Endodermal cell (in vitro differentiated cells): ENCODE measurements at regions not wholly inside any gene's neighbourhood (a gene's known extent, or its start where the extent isn't known, plus 50 kb on each side); places are given as distances from the start of the nearest gene placed in this dataset.

Source experiments
- DNase-seq: peaks from one replicate; pipeline ENCODE4 v3.0.0-alpha.2; 2017
- H3K27ac ChIP-seq: 2 replicates; pipeline ENCODE4 v1.5.1; 2013; ENCODE audit warnings: mild to moderate bottlenecking, low read depth, low read length, moderate library complexity
- H3K27me3 ChIP-seq: 2 replicates; pipeline ENCODE4 v1.6.1; 2013; ENCODE audit warnings: mild to moderate bottlenecking, low read length, moderate library complexity; ENCODE audit not compliant: insufficient read depth, control insufficient read depth, poor library complexity, severe bottlenecking
- H3K36me3 ChIP-seq: 2 replicates; pipeline ENCODE4 v1.7.0; 2013; ENCODE audit warnings: mild to moderate bottlenecking, low read length, moderate library complexity; ENCODE audit not compliant: control insufficient read depth, insufficient read depth
- H3K4me1 ChIP-seq: one replicate; pipeline ENCODE4 v1.7.0; 2013; ENCODE audit warnings: low read length; ENCODE audit not compliant: control insufficient read depth, insufficient read depth
- H3K4me3 ChIP-seq: 2 replicates; pipeline ENCODE4 v1.5.1; 2013; ENCODE audit warnings: mild to moderate bottlenecking, low read length, moderate library complexity
- H3K9ac ChIP-seq: 2 replicates; pipeline ENCODE4 v1.6.1; 2013; ENCODE audit warnings: mild to moderate bottlenecking, low read length, moderate library complexity; ENCODE audit not compliant: poor library complexity, severe bottlenecking; ENCODE audit errors: extremely low read depth
- H3K9me3 ChIP-seq: 2 replicates; pipeline ENCODE4 v1.6.1; 2013; ENCODE audit warnings: mild to moderate bottlenecking, low read length, moderate library complexity; ENCODE audit not compliant: control insufficient read depth
- H3K27ac Mint-ChIP-seq: 2 replicates; pipeline ENCODE4 v1.8.0; 2020; ENCODE audit warnings: mixed read lengths
- H3K27me3 Mint-ChIP-seq: 2 replicates; pipeline ENCODE4 v1.8.0; 2021; ENCODE audit warnings: mild to moderate bottlenecking, mixed read lengths; ENCODE audit not compliant: insufficient read depth
- H3K36me3 Mint-ChIP-seq: 2 replicates; pipeline ENCODE4 v1.8.0; 2020; ENCODE audit warnings: low read depth, mixed read lengths
- H3K4me1 Mint-ChIP-seq: 2 replicates; pipeline ENCODE4 v1.8.0; 2020; ENCODE audit warnings: mixed read lengths
- H3K4me3 Mint-ChIP-seq: 2 replicates; pipeline ENCODE4 v1.8.0; 2020; ENCODE audit warnings: mild to moderate bottlenecking, moderate library complexity, mixed read lengths
- H3K9me3 Mint-ChIP-seq: 2 replicates; pipeline ENCODE4 v1.8.0; 2020; ENCODE audit warnings: mild to moderate bottlenecking, mixed read lengths
- WGBS, 2 experiments: methylation state at CpG; one replicate each; pipeline versions ENCODE4 v1.1.5 to v1.1.7; 2013; ENCODE audit warnings: missing lambda C conversion rate in 2 of 2, mixed read lengths in 1 of 2; ENCODE audit not compliant: insufficient coverage in 1 of 2, insufficient read length in 1 of 2; 5-methylcytosine and 5-hydroxymethylcytosine counted together
- TF ChIP-seq, protein P1 (sequence below): fragments of 200-600 bp; sonication (generic); conservative IDR thresholded peaks from 2 replicates; pipeline ENCODE4 v1.5.0; 2021; ENCODE audit warnings: antibody characterized with exemption, mild to moderate bottlenecking

DNA sequence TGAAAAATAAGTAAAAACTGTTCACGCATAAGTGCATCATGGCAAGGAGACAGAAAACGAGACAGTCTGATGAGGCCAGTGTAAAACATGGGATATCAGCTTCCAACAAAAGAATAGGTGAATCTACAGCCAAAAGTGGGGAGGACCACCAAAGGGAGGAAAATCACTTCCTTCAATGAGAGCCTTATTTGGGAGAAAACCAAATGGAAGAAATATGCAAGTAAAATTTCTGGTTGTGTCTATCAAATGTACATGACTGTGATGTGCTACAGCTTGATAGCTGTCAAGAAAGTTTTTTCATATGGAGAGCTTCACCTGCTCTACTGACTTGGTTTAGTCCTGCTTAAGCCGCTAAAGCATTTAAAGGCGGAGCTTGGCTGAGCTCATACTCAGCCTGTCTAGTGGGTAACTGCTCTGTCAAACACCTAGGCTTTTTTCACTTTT lies 66.2 kb downstream of the MAGEA1 start:
- Mint-ChIP-seq H3K9me3 (peaks cover 29% of the 10 kb centered on the region), H3K27ac (peak overlapping the region; percentile 96), H3K4me1 (peaks cover 7% of the 10 kb centered on the region), H3K4me3 (peak overlapping the region; percentile 34), H3K36me3 (no peaks in the 10 kb centered on the region), H3K27me3 (no peaks in the 10 kb centered on the region)
- Histone ChIP-seq H3K9ac (peak overlapping the region; percentile 79), H3K4me1 (no peaks in the 10 kb centered on the region), H3K36me3 (no peaks in the 10 kb centered on the region), H3K4me3 (peak overlapping the region; percentile 71), H3K27ac (peak overlapping the region; percentile 87), H3K9me3 (no peaks in the 10 kb centered on the region), H3K27me3 (no peaks in the 10 kb centered on the region)
- DNase-seq: peak; percentile 51
- TF ChIP-seq, protein P1, sequence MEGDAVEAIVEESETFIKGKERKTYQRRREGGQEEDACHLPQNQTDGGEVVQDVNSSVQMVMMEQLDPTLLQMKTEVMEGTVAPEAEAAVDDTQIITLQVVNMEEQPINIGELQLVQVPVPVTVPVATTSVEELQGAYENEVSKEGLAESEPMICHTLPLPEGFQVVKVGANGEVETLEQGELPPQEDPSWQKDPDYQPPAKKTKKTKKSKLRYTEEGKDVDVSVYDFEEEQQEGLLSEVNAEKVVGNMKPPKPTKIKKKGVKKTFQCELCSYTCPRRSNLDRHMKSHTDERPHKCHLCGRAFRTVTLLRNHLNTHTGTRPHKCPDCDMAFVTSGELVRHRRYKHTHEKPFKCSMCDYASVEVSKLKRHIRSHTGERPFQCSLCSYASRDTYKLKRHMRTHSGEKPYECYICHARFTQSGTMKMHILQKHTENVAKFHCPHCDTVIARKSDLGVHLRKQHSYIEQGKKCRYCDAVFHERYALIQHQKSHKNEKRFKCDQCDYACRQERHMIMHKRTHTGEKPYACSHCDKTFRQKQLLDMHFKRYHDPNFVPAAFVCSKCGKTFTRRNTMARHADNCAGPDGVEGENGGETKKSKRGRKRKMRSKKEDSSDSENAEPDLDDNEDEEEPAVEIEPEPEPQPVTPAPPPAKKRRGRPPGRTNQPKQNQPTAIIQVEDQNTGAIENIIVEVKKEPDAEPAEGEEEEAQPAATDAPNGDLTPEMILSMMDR: no peak
- 0 to 5% methylated on average over 2 to 4 of the region's 4 CpGs for WGBS, 2 experiments

DNA sequence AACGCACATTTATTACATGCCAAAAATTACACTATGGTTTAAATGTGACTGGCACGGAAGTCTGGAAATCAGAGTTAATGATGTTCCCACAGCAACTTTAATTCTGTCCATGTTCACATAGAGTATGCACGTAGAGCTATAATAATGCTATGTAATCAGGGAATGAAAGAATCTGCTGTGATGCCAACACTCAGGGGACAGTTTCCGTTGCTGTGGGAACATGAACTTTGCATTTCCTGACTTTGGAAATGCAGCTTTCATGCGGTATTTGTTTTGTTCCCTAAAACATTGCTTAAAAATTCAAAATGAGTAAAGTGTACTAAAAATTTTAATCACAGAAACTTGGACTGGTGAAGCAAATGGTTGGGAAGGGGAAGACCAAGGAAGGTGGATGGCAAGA lies 65.7 kb downstream of the MAGEA1 start:
- peak overlapping the region; percentile 96 for H3K27ac Mint-ChIP-seq
- peak overlapping the region; percentile 87 for H3K27ac ChIP-seq
- H3K4me3 ChIP-seq: peak overlapping the region; percentile 71

DNA sequence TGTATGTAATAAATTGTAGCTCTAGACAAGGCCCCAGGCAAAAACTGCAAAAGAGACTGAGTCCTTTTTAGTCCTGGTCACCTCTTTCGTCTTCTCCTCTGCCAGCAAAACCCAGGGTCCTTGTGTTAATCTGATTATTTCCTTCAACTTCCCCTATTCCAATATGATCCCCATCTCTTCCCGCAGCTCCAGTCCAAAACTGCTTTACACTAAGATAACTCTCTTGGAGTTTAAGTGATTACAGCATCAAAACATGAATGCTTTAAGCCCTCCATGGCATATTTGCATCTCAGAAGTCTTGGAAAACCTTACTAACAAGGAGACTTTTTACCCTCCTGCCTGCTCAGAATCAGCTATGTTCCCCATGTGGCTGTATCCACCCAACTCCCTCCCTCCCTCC lies 59.3 kb downstream of the MAGEA1 start:
- TF ChIP-seq, protein P1: no peak
- no peak for DNase-seq
- no peaks in the 10 kb centered on the region for H3K27me3 ChIP-seq
- WGBS, 2 experiments: 83% methylated on average over 2 of the region's 2 CpGs; no CpG with 5 or more reads in 1 of the 2 experiments
- Mint-ChIP-seq H3K4me3 (no peak overlapping the region), H3K27ac (no peak overlapping the region), H3K9me3 (peaks cover 33% of the 10 kb centered on the region), H3K27me3 (peaks cover 9% of the 10 kb centered on the region), H3K36me3 (no peaks in the 10 kb centered on the region), H3K4me1 (no peaks in the 10 kb centered on the region)
- no peaks in the 10 kb centered on the region for H3K4me1 ChIP-seq
- no peaks in the 10 kb centered on the region for H3K9me3 ChIP-seq
- H3K4me3 ChIP-seq: no peak overlapping the region
- H3K9ac ChIP-seq: no peak overlapping the region
- H3K36me3 ChIP-seq: no peaks in the 10 kb centered on the region
- H3K27ac ChIP-seq: no peak overlapping the region

More for the DNA sequence above, 65.7 kb downstream of the MAGEA1 start:
- peaks cover 7% of the 10 kb centered on the region for H3K4me1 Mint-ChIP-seq
- no peak for DNase-seq
- peak overlapping the region; percentile 79 for H3K9ac ChIP-seq
- H3K36me3 Mint-ChIP-seq: no peaks in the 10 kb centered on the region
- TF ChIP-seq, protein P1: no peak
- peaks cover 35% of the 10 kb centered on the region for H3K9me3 Mint-ChIP-seq
- no peaks in the 10 kb centered on the region for H3K4me1 ChIP-seq
- H3K36me3 ChIP-seq: no peaks in the 10 kb centered on the region
- H3K4me3 Mint-ChIP-seq: peak overlapping the region; percentile 34
- 80 to 86% methylated on average over 2 to 5 of the region's 5 CpGs for WGBS, 2 experiments
- H3K27me3 Mint-ChIP-seq: peaks cover 2% of the 10 kb centered on the region
- H3K9me3 ChIP-seq: no peaks in the 10 kb centered on the region
- no peaks in the 10 kb centered on the region for H3K27me3 ChIP-seq
